ENCODE measurements at regions not wholly inside any gene's neighbourhood (a gene's known extent, or its start where the extent isn't known, plus 50 kb on each side); places are given as distances from the start of the nearest gene placed in this dataset.

GRCh38 chr3:157705258-157705657 is 202.0 kb upstream of the VEPH1 start:
- TF ChIP-seq, protein P1, sequence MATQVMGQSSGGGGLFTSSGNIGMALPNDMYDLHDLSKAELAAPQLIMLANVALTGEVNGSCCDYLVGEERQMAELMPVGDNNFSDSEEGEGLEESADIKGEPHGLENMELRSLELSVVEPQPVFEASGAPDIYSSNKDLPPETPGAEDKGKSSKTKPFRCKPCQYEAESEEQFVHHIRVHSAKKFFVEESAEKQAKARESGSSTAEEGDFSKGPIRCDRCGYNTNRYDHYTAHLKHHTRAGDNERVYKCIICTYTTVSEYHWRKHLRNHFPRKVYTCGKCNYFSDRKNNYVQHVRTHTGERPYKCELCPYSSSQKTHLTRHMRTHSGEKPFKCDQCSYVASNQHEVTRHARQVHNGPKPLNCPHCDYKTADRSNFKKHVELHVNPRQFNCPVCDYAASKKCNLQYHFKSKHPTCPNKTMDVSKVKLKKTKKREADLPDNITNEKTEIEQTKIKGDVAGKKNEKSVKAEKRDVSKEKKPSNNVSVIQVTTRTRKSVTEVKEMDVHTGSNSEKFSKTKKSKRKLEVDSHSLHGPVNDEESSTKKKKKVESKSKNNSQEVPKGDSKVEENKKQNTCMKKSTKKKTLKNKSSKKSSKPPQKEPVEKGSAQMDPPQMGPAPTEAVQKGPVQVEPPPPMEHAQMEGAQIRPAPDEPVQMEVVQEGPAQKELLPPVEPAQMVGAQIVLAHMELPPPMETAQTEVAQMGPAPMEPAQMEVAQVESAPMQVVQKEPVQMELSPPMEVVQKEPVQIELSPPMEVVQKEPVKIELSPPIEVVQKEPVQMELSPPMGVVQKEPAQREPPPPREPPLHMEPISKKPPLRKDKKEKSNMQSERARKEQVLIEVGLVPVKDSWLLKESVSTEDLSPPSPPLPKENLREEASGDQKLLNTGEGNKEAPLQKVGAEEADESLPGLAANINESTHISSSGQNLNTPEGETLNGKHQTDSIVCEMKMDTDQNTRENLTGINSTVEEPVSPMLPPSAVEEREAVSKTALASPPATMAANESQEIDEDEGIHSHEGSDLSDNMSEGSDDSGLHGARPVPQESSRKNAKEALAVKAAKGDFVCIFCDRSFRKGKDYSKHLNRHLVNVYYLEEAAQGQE (IDR thresholded peaks at IDR 0.05; ENCODE audit: insufficient read depth in 1 of 2, low read depth in 2 of 2, low read length in 2 of 2): no peak
- TF ChIP-seq POLR2AphosphoS5 (IDR thresholded peaks at IDR 0.05; ENCODE audit: low read depth, low read length) (no peak), TAF1 (IDR thresholded peaks at IDR 0.05; ENCODE audit: borderline replicate concordance, insufficient read depth, low read length) (no peak)
